GM21529 (cell line): ENCODE measurements at regions not wholly inside any gene's neighbourhood (a gene's known extent, or its start where the extent isn't known, plus 50 kb on each side); places are given as distances from the start of the nearest gene placed in this dataset.
"Not testable (repeated sequence)": the region's sequence is repeated elsewhere in the genome, so short reads cannot be mapped to it uniquely, and the experiment has no call there.

ENCODE experiments used
- ATAC-seq: cut with Tn5 transposase; IDR thresholded peaks from one replicate; pipeline ENCODE4 v1.9.1; 2021; ENCODE audit not compliant: unreplicated experiment

- ATAC-seq, result no peak
These were observed 958.9 kb upstream of the CNTN5 start for GRCh38 chr11:98061858-98062257.

DNA sequence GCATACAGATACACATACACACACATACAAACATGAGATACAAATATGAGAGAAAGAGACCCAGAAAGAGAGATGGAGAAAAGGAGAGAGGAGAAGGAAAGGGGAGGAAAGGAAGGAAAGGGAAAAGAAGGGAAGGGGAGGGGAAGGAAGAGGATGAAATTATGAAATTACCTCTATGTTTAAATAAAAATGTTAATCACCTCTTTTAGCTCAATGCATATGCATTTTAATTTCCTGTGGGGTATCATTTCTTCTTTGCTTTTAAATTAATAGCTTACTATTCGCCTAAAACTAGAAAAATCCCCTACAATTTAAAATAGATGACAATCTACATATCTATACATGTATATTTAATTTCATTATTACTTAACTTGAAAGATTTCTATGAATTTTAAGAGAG, 958.0 kb upstream of the CNTN5 start:
- ATAC-seq, result no peak

- ATAC-seq, result no peak
These were observed 952.5 kb upstream of the CNTN5 start for GRCh38 chr11:98068251-98068650.

DNA sequence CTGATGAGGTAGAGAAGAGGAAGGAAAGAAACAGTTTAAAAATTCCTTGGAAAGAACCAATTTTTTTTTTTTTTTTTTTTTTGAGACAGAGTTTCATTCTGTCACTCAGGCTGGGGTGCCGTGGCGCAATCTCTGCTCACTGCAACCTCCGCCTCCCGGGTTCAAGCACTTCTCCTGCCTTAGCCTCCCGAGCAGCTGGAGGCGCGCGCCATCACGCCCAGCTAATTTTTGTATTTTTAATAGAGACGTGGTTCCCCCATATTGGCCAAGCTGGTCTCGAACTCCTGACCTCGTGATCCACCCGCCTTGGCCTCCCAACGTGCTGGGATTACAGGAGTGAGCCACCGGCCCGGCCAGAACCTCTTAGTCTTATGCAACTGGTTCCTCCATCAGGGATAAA, 951.6 kb upstream of the CNTN5 start:
- ATAC-seq, result not testable (repeated sequence)

DNA sequence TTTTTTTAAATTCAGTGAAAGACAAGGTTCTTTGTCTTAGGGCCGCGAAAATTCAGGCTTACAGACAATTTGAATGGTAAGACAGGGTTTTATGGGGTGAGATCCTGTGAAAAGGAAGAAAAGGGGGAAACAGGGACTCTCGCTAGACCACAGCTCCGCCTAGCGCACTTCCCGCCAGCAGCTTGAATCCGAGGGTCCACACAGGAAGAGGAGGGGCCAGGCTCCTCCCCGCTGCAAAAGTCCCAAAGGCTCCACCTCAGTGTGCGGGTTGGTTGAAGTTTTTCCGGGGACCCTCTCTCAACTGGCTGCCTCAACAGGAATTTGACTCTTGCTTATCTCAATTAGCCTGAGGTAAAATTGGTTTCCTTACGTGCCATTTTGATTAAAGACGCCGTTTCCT, 950.9 kb upstream of the CNTN5 start:
- no peak for ATAC-seq

GRCh38 chr11:98090861-98091505, 929.8 kb upstream of the CNTN5 start:
- ATAC-seq, result no peak

DNA sequence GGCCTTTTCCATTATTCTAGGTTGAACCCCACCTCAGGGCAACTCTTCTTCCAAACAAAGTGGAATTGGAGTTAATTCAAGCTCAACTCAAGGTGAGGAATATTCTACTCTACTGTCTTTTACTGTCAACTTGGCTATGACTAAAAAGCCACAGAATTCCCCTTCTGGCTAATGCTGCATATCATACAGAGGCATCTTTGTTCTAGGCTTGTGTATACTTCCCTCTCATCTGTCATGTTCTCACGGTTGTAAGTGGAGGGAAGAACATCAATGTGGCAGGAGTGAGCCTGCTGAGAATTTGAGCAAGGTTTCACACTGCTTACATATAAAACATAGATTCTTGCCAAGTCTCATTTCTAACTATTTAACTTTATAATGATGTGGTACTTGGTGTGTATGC, 921.4 kb upstream of the CNTN5 start:
- no peak for ATAC-seq

- no peak for ATAC-seq
These were observed 920.1 kb upstream of the CNTN5 start for GRCh38 chr11:98100689-98101088.

DNA sequence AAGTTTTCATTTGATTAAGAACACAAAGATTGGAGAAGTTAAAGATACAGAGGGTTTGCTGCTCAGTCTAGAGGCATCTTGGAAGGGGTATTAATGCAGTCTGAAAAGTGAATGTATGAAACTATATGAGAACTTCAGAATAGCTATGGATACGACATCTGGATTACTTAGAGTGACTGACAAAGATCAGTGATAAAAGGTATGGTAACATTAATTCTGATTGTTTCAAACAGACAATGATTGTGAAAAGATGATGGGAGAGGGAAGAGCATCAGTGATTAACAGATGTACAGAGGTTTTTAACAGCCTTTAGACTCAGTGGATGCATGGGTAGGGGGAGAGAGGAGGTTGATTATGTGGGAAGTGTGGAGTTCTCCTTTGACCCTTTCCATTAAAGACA, 919.4 kb upstream of the CNTN5 start:
- no peak for ATAC-seq

DNA sequence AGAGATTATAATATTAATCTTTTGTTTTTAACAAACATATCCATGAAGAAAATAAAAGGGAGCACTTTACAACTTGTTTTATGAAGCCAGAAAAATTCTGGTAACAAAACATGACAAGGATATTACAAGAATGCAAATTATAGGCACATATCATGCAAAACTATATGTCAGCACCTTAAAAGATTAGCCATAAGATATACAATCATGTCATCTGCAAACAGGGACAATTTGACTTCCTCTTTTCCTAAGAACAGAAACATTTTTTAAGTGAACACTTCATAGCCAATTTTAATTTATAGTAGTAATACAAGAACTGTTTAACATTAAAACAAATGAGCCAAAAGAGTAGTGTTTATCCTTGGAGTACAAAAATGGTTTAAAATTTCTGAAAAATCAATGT, 916.5 kb upstream of the CNTN5 start:
- no peak for ATAC-seq

GRCh38 chr11:98107736-98108135, 913.0 kb upstream of the CNTN5 start:
- ATAC-seq, result no peak

DNA sequence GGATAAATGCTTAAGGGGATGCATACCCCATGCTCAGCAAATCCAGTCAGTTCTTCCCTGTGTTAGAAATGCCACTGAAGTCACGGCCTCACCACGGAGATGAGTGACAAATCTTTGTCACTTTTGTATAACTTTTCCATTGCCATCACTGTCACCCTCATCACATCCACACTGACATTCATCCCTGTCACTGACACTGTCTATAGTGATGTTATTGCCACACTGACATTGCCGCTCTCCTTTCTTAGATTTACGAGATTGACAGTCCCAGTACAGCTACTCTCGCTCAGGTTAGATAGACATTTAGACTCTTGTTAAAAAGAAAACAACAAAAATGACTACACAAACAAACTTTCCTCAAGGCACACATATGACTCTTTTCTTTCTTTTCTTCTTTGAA, 910.7 kb upstream of the CNTN5 start:
- ATAC-seq, result no peak

- ATAC-seq, result no peak
These were observed 904.9 kb upstream of the CNTN5 start for GRCh38 chr11:98115873-98116272.

- no peak for ATAC-seq
These were observed 890.6 kb upstream of the CNTN5 start for GRCh38 chr11:98130117-98130625.

- no peak for ATAC-seq
These were observed 884.4 kb upstream of the CNTN5 start for GRCh38 chr11:98136357-98136756.

- ATAC-seq, result no peak
These were observed 883.3 kb upstream of the CNTN5 start for GRCh38 chr11:98137437-98137836.

DNA sequence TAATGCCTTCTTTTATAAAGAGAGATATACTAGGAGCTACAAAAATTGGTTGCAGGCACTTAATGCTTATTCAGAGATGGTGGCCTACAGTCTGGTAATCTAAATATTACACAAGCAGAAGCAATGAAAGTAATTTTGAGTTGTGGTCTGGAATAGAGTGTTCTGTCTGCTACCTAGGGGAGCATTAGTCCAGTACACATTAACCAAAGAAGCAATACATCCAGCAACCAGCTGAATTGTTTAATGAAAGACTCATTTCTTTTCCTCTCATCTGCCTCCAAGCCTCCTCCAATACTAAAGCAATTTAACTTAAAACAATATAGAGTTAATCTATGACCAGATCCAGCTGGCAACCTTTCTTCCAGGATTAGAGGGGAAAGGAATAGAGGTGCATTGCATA, 877.1 kb upstream of the CNTN5 start:
- no peak for ATAC-seq

GRCh38 chr11:98153752-98154151, 867.0 kb upstream of the CNTN5 start:
- no peak for ATAC-seq

- no peak for ATAC-seq
These were observed 865.1 kb upstream of the CNTN5 start for GRCh38 chr11:98155696-98156095.

DNA sequence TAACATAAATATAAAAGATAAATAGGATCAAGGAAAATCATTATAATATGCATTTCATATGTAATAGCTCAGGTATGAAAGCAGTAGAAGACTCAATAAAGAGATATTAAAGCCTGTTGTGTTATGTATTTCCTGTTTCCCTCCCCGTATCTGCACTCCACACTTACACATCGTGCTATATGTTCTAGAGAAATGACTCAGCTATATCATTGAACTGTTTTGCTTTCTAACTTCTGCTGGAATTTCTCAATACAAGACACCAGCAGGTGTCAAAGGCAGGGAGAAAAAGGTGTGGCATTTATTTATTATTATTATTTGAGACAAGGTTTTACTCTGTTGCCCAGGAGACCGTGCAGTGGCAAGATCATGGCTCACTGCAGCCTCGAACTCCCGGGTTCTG, 842.8 kb upstream of the CNTN5 start:
- no peak for ATAC-seq

- no peak for ATAC-seq
These were observed 840.2 kb upstream of the CNTN5 start for GRCh38 chr11:98180511-98180910.

DNA sequence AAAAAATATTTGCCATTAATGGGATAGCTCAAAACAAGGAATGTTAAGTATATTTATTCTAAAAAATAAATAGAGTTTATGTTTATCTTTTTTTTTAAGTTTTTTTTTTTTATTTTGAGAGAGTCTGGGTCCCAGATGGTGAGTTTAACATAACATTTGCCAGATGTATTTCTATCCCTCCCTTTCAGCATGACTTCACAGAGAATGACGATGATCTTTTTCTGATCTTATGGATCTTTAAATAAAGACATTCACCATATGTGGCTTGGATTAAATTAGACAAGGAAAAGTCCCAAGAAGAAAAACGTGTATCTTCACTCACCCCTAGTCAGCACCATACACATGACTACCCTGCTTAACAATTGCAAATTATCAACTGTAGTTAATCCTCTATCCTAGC, 839.8 kb upstream of the CNTN5 start:
- ATAC-seq, result no peak

GRCh38 chr11:98183034-98183433, 837.7 kb upstream of the CNTN5 start:
- ATAC-seq, result no peak
